ENCODE measurements at regions not wholly inside any gene's neighbourhood (a gene's known extent, or its start where the extent isn't known, plus 50 kb on each side); places are given as distances from the start of the nearest gene placed in this dataset.
A peak's percentile ranks its signal among the peaks of the same experiment; 100 is the strongest.
"Not testable (repeated sequence)": the region's sequence is repeated elsewhere in the genome, so short reads cannot be mapped to it uniquely, and the experiment has no call there.

DNA sequence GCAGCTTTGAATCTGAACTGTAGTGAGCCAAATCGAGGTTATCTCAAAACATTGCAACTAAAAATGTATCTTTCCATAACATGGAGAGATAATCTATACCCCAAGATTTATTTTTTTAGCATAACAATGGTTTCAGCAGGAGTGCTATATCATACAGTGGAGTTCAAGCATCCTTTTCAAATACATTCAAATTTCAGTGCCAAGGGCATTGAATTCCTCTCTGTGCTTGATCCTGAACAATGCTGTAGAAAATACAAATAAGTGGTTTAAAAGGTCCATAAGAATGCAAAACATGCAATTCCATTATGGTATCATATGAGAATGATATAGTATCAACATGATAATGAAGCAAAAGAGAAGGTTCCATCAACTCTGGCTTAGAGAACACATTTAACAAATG, 201.7 kb downstream of the TXNL1 start:
- DNase-seq, result no peak

DNA sequence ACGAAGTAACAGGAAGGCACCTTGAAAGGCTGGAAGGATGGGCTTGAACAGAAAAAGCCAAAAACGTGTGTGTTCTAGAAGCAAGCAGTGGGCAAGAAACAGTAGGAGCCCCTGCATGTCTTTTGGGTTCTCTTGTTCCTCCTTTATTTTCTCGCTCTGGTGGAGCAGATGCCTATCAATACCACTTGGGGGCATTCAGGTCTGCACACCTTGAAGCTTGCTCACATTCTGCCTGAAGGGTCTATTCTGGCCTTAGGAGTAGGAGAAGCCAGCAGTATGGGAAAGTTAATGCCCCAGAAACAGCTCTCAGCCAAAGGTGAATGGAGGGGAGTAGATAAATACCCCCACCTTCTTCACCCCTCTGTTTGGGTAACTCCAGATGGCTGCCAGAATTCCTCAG, 204.5 kb downstream of the TXNL1 start:
- no peak for DNase-seq

DNA sequence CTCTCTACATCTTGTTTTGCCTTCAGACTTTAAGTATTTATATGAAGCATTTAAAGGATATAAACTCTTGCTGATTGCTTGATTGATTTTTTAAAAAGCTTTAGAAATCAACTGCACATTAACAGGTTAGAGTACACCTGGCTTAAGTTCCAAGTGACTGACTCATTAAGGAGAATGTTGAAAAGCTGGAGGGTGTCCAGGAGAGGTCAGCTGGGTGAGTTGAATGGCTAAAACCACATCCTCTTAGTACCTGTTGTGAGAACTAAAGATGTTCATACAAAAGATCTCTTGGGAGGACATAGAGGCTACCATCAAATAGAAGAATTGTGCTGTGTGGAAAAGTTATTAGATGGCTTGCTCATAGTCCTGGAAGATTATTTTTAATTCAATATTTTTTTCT, 206.8 kb downstream of the TXNL1 start:
- no peak for DNase-seq

DNA sequence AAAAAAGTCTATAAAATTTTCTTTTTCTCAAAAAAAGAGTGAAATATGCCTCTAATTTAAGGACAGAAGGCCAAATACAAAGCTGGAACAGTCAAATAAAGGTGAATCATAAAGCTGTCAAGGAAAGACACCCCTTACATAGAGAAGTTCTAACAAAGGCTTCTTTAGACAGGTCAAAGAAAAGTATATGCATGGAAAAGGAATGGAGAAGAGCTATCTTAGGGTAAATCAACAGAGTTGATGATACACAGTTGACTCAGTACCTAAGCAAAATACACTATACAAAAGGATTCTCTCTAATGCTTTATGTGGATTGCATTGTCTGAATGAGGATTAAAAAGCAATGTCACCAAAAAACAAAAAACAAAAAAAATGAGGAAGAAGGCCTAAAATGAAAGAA, 214.8 kb downstream of the TXNL1 start:
- no peak for DNase-seq

DNA sequence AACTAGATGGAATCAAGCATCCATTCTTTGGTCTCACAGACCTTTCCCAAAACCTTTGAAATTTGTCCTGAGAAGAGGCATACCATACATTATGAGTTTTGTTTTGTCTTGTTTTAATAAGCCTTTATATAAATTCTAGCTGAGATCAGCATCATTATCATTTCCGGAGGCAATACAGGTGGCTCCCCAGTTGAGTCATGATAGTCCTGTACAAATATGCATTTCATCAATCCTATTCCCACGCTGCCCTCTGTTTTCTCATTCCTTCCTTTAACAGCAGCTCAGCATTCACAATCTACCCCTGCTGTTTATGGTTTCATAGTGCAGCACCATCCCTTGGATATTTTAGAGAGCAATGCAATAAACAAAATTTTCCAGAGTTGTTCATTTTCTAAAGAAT, 216.7 kb downstream of the TXNL1 start:
- no peak for DNase-seq

DNA sequence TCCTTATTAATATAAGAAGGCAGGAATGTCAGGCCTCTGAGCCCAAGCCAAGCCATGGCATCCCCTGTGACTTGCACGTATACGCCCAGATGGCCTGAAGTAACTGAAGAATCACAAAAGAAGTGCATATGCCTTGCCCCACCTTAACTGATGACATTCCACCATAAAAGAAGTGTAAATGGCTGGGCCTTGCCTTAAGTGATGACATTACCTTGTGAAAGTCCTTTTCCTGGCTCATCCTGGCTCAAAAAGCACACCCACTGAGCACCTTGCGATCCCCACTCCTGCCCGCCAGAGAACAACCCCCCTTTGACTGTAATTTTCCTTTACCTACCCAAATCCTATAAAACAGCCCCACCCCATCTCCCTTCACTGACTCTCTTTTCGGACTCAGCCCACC, 217.5 kb downstream of the TXNL1 start:
- not testable (repeated sequence) for DNase-seq

DNA sequence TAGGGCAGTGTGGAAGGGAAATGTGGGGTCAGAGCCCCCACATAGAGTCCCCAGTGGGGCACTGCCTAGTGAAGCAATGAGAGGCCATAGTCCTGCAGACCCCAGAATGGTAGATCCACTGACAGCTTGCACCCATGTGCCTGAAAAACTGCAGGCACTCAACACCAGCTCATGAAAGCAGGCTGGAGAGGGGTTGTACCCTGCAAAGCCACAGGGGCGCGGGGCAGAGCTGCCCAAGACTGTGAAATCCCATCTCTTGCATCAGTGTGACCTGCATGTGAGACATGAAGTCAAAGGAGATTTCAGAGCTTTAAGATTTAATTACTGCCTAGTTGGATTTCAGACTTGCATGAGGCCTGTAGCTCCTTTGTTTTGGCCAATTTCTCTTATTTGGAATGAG, 224.0 kb downstream of the TXNL1 start:
- DNase-seq, result no peak

DNA sequence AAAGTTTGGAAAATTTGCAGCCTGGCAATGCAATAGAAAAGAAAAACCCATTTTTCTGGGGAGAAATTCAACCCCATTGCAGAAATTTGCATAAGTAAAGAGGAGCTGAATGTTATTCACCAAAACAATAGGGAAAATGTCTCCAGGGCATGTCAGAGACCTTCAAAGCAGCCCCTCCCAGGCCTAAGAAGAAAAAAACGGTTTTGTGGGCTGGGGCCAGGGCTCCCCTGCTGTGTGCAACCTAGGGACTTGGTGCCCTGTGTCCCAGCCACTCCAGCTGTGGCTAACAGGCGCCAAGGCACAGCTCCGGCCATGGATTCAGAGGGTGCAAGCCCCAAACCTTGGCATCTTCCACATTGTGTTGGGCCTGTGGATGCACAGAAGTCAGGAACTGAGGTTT, 224.5 kb downstream of the TXNL1 start:
- DNase-seq, result no peak

DNA sequence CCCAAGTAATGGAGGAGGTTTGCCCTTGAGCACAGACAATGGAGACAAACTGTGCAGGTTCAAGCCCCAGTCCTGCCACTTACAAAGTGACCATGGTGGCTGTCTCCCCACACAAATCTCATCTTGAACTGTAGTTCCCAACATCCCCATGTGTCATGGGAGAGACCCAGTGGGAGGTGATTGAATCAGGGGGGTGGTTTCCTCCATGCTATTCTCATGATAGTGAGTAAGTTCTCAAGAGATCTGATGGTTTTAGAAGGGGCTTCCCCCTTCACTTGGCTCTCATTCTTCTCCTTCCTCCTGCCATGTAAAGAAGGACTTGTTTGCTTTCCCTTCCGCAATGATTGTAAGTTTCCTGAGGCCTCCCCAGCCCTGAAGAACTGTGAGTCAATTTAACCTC, 225.4 kb downstream of the TXNL1 start:
- DNase-seq, result no peak

DNA sequence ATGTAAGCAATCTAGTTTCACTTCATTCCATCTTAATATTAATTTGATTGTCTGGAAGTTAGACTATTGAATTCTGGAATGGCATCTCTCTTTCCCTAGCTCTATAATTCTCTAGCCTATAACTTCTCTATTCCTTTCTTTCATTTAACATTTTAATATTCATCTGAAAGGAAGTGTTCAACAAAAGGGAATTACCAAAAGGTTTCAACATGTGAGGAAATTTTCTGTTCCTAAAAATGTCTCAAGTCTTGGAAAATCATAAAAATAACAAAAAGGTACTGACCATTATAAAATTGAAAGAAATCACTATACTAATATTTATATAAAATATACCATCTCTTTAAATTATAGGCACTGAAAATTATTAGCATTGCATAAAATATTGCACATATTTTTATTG, 228.7 kb downstream of the TXNL1 start:
- DNase-seq, result no peak

DNA sequence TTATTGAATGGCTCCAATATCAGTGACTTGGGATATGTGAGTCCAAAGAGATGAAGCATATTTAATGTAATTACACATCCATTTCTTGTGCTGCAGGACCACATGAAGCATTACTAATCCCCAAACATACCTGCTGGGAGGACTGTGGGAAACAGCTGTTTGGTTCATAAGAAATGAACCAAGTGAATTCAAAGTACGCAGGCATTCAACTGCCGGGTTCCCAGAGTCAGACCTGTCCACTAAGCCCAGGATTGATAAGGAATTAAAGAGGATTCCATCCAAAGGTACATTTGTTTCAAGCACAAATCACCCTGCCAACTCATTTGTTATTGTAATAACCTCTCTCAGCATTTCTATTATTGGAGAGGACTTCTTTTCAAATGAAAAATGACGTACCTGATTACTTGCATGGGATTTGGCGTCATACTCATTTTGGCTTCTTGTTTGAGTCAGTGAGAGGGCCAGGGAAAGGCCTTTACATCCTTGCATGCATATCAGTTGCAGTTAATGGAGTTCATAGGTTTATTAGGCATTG, 230.7 kb downstream of the TXNL1 start:
- no peak for DNase-seq

DNA sequence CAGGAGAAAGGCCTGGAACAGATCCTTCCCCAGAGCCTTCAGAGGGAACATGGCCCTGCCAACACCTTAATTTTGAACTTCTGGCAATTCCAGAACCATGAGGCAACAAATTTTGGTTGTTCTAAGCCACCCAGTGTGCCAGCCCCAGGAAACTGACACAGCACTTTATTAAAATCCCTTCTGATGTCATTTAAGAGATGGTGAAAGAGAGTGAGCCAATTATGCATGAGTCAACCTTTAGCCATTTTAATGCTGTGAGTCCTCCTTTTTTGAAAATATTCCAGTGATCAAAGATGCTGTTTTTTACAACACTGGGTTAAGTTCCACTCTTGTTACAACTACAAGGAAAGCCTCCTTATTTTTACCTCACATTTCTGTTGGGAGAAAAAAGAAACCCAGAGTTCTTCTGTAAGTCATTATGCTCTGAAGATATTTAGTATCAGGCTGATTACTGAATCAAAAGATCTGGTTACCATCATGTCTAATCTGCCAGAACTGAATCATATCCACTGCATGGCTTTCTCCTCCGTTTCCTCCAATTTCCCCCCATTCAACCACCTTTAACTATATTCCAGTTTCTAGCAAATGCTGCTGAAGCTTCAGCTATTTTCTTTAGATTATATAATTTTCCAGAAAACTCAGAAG, 235.4 kb downstream of the TXNL1 start:
- DNase-seq, result peak; percentile 87

DNA sequence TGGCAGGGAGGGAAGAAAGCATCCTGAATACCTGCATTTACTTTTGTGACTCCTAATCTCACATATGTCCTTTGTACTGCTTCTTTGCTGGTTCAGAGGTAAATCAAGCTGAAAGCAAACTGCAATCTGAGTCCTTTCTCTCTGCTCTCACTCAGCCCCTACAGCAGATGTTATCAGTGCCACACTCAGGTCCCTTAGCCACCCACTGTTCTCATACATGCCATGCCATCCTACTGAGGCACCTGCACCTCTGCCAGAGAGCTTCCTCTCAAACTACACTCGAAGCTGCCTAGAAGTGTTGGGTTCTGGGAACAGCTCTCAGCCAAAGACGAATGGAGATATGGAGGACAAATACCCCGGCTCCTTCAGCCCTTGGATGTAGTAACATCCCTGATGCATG, 244.5 kb downstream of the TXNL1 start:
- no peak for DNase-seq

DNA sequence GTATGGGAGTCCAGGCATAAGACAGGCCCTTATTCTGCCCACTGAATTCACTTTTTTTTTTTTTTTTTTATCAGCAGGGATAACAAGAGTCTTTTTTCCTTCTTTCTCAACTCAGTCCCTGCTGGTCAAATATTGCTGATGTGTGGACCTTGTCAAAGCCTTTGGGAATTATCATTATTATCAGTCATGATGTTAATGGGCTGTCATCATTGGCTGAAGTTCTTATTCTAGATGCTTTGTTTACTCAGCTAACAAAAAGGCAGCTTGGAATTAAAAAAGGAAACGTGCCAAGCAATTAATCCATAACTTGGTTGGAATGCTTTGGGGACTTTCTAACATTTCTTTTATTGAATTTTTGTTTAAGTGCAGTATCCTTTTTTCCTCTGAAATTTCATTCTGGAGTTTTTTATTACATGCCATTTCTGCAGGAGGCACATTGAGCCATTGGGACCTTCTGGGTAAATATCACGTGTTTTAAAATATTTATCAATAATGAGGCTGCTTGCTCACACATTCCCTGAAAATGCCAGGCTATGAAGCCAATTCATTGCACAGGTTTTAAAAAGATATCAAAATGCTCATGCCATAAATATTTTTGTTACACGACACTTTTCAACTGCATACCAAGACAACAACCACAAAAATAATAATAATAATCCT, 246.3 kb downstream of the TXNL1 start:
- no peak for DNase-seq

DNA sequence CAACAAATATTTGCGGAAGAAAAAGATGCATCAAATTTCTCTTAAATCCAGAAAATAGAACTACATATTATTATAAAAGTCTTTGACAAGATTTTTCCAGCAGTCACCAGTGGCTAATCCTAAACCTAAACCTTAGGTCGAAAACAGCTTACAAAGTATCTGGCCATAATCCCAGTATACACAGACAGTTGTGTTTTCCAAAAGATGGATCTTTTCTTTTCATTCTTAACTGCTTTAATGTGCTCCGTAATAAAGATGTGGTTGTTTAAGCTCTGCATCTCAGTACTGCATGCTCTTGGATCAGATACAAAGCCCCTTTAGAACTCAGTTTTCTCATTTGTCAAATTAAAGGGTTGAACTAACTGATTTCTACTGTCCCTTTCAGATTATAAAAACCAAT, 247.8 kb downstream of the TXNL1 start:
- no peak for DNase-seq

DNA sequence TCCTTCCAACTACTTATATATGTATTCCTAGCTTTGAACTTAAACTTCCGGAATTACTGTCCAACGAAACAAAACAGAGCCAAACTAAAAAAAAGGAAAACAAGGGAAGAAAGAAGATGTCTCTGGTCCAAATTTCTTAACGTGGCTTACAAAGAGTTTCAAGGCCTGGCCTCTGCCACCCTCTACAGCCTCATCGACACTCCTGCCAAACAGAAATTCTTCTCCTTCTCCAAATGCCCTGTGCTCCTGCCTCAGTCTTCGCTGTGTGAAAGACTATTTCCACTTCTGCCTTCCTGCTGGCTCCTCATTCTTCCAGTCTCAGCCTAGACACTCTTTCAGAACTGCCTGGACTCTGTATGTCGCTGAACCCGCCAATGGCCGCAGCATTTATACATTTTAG, 249.2 kb downstream of the TXNL1 start:
- no peak for DNase-seq

DNA sequence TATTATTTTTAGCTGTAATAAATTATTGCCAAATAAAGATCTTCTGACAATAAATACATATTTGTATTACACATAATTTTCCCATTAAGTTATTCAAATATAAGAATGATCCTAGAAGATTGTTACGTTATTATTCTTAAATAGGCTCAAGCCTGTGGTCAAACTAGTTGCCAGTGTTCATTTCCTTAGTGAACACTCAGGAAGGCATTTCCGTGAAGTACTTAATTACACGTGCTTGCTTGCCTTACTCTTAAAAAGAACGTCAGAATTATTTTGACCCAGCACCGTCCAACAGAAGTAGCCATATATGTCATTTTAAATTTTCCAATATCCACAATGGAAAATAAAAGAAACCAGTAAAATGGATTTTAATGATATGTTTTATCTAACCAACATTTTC, 249.8 kb downstream of the TXNL1 start:
- no peak for DNase-seq

DNA sequence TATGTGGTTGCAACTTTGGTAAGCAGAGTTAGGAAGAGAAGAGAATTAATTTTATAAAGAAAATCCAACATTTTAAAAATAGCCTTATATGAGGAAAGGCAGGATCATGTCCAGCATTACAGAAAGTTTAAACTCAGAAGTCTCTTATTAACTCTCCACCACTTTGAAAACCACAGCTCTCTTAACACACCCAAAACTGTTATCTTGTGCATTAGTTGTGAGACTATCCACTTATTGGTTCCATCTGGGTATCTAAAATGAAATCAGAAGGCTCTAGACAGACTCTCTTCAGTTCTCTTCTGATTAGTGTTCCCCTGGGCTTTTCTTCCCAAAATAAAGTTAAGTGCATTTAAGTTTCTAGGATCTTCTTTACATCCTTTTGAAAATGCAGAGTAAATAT, 251.5 kb downstream of the TXNL1 start:
- DNase-seq, result no peak

DNA sequence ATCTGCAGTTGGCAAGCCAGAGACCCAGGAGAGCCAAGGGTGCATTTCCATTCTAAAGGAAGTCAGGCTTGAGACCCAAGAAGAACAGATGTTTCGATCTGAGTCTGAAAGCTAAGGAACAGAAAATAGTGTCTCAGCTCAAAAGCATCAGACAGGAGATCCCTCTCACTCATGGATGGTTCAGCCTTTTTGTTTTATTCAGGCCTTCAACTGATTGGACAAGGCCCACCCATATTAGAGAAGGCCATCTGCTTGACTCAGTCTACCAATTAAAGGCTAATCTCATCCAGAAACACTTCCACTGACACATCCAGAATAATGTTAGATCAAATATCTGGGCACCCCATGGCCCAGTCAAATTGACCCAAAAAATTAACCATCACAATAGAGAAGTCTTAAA, 255.0 kb downstream of the TXNL1 start:
- no peak for DNase-seq

DNA sequence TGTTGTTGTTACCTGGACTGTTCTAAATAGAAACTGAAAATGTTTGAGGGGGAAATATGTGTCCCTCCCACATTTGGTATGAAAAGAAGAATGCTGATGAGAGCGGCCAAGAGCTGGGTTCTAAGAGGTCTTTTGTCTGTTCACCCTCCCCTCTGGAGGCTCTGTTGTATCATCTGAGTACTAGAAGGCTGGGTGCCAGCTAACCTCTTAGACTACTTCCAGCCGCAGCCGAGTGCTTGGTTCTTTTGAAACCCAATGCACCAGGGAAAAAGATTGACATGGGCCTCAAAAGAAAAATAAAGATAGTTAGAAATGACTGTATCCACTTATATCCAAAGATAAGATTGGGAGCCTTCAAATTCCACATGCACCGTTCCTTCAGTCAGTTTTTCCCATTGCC, 255.9 kb downstream of the TXNL1 start:
- no peak for DNase-seq

DNA sequence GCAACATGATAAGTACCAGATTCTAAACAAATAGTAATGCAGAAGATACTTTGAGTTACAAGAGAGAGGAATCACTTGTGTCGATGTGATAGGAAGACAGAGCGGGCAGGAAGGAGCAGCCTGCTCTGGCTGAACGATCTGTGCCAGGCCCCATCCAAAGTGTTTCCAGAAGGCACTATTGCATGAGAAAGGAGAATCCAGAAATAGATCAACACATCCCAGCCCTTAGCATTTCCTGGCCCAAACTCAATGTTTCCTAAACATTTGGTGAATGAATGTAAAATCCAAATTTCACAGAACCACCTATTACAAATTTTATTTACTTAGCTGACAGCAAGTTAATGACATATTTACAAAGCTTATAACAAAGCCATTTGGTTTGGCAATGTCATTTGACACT, 257.2 kb downstream of the TXNL1 start:
- DNase-seq, result no peak

DNA sequence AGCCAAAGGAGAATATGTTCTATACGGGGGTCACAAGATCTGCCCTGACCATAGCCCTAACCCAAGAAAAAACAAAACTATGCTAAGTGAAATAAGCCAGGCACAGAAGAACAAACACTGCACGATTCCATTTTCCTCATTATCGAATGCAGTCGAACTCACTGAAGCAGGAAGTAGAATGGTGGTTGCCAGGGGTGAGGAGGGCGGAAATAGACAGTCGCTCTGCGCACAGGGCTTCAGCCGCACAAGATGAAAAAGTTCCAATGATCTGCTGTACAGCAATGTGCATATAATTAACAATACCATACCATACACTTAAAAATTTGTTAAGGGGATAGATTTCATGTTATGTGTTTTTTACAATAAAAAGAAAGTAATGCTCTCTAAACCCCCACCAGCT, 257.7 kb downstream of the TXNL1 start:
- no peak for DNase-seq

DNA sequence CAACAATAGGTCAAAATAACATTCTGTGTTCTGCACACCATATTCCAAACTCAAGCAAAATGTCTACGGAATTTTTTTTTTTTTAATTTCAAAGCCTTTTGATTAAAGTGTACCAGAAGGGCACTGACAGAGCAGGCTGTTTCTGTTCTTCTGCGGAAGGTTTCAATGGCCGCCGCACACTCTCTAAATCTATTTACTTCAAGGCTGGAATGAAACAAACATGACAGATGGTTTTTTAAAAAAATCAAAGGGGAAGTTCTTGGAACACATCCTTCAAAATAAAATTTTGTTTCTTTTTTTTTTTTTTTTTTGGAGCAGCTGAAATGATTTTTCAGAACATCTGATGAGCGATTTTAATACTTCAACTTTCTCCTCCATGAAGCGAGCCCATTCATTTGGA, 259.1 kb downstream of the TXNL1 start:
- DNase-seq, result no peak

DNA sequence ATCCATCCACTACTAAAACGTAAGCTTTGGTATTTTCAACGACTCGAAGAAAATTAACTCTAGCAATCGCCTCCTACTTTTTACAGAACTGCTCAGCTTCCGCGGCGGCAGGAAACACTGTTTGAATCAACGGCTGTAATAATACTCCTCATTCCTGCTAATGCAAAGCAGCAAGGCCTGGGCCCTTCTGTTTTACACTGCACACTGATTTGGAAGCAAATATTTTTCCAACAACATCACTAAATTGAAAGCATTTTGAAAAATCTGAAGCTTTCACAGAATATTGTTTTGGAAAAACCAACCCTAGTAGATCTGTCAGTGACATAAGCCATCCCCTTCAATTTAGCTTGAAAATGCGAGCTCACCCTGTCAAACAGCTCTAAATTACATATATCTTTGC, 261.2 kb downstream of the TXNL1 start:
- no peak for DNase-seq

Measured in HCEC 1CT (cell line).